A549 (cell line): ENCODE measurements at regions not wholly inside any gene's neighbourhood (a gene's known extent, or its start where the extent isn't known, plus 50 kb on each side); places are given as distances from the start of the nearest gene placed in this dataset.

Experiments used
- ATAC-seq, 2 experiments: fragments of 200-7000 bp in 1 of 2; fragments of >200 bp in 1 of 2; cut with Nextera tagmentation in 1 of 2; cut with Tn5 transposase in 1 of 2; 3 replicates each; pipeline versions ENCODE4 v1.8.0 to v1.9.1; 2018 to 2020; ENCODE audit warnings: mild to moderate bottlenecking in 1 of 2, moderate library complexity in 1 of 2
- CTCF ChIA-PET: fragments of 300-600 bp; sonication (Branson Sonifier 250); formaldehyde crosslinking; extraction: SDS; loops from one replicate; lab custom pipeline; 2021; ENCODE audit warnings: antibody characterized with exemption, inconsistent platforms; lab: Yijun Ruan, JAX
- POLR2A ChIA-PET: fragments of 350-600 bp; formaldehyde crosslinking; extraction: SDS; loops from one replicate; lab custom pipeline; 2021; ENCODE audit warnings: antibody characterized with exemption, inconsistent platforms; lab: Yijun Ruan, JAX
- DNase-seq, 2 experiments: peaks; one replicate each; pipeline versions ENCODE4 v3.0.0 to v3.0.0-alpha.2; 2011 to 2016; ENCODE audit warnings: low read depth in 1 of 2, low spot score in 1 of 2
- FAIRE-seq: peaks from 2 replicates; lab custom pipeline; 2011; peaks lifted over from hg19 to GRCh38; lab: Jason Lieb, UNC
- H3K27ac ChIP-seq, 2 experiments: fragments of >200 bp; sonication (Bioruptor Twin); formaldehyde crosslinking; 3 replicates each; pipeline ENCODE4 v1.5.1; 2016 to 2017
- H3K4me1 ChIP-seq: fragments of >200 bp; sonication (Bioruptor Twin); formaldehyde crosslinking; 3 replicates; pipeline ENCODE4 v1.6.1; 2016
- H3K4me2 ChIP-seq: fragments of >200 bp; sonication (Bioruptor Twin); formaldehyde crosslinking; 3 replicates; pipeline ENCODE4 v1.6.1; 2016
- H3K4me3 ChIP-seq: fragments of >200 bp; sonication (Bioruptor Twin); formaldehyde crosslinking; 3 replicates; pipeline ENCODE4 v1.5.1; 2016
- H3K9me3 ChIP-seq: fragments of >200 bp; sonication (Bioruptor Twin); formaldehyde crosslinking; 3 replicates; pipeline ENCODE4 v1.6.1; 2016
- EHF ChIP-seq: fragments of 250-450 bp; sonication (Bioruptor Pico); IDR thresholded peaks from 2 replicates; pipeline ENCODE4 v1.5.0; 2020; ENCODE audit warnings: mild to moderate bottlenecking
- EHMT2 ChIP-seq: fragments of 200-600 bp; sonication (generic); IDR thresholded peaks from 2 replicates; pipeline ENCODE4 v1.6.1; 2016; ENCODE audit warnings: antibody characterized with exemption, low read depth, mild to moderate bottlenecking, moderate library complexity
- FOSL2 ChIP-seq, 2 experiments: fragments of 450-650 bp in 1 of 2; fragments of >200 bp in 1 of 2; sonication (Bioruptor Twin) in 1 of 2; formaldehyde crosslinking; IDR thresholded peaks; 2 replicates each; pipeline versions ENCODE4 v1.5.0 to v1.6.1; 2016 to 2020; ENCODE audit warnings: mild to moderate bottlenecking in 1 of 2, moderate library complexity in 1 of 2
- GATA3 ChIP-seq: IDR thresholded peaks from 2 replicates; pipeline ENCODE4 v1.6.1; 2012; ENCODE audit warnings: borderline replicate concordance
- HMGXB4 ChIP-seq: fragments of 250-450 bp; sonication (Bioruptor Pico); IDR thresholded peaks from 2 replicates; pipeline ENCODE4 v1.5.0; 2021; ENCODE audit warnings: mild to moderate bottlenecking, moderate library complexity, borderline replicate concordance
- JUN ChIP-seq, 2 experiments: fragments of >200 bp; sonication (Bioruptor Twin); formaldehyde crosslinking; IDR thresholded peaks; 2 replicates in 1 of 2; 3 replicates in 1 of 2; pipeline ENCODE4 v1.6.1; 2016 to 2017
- KDM1A ChIP-seq: fragments of 200-600 bp; sonication (generic); IDR thresholded peaks from 2 replicates; pipeline ENCODE4 v1.6.1; 2016; ENCODE audit warnings: low read depth, mild to moderate bottlenecking
- KDM5A ChIP-seq: fragments of 200-600 bp; sonication (generic); IDR thresholded peaks from 2 replicates; pipeline ENCODE4 v1.6.1; 2016; ENCODE audit warnings: antibody characterized with exemption, mild to moderate bottlenecking
- MAX ChIP-seq: IDR thresholded peaks from 2 replicates; pipeline ENCODE4 v1.6.1; 2012
- NFE2L2 ChIP-seq: fragments of 150-350 bp; conservative IDR thresholded peaks from 2 replicates; pipeline ENCODE4 v1.6.1; 2014; ENCODE audit warnings: low read length
- NPAS2 ChIP-seq: fragments of 250-450 bp; sonication (Bioruptor Pico); IDR thresholded peaks from 2 replicates; pipeline ENCODE4 v1.8.0; 2022; ENCODE audit warnings: mild to moderate bottlenecking, moderate library complexity, borderline replicate concordance
- NR3C1 ChIP-seq: fragments of >200 bp; sonication (Bioruptor Twin); formaldehyde crosslinking; IDR thresholded peaks from 3 replicates; pipeline ENCODE4 v1.6.1; 2017
- POLR2A ChIP-seq: IDR thresholded peaks from 2 replicates; pipeline ENCODE4 v1.6.1; 2012; ENCODE audit warnings: mild to moderate bottlenecking, low read length
- POLR2AphosphoS2 ChIP-seq: conservative IDR thresholded peaks from 2 replicates; pipeline ENCODE4 v1.6.1; 2012; ENCODE audit warnings: low read length, improper control_type of control experiment, inconsistent platforms
- RAD21 ChIP-seq, 2 experiments: fragments of >200 bp in 1 of 2; sonication (Bioruptor Twin) in 1 of 2; formaldehyde crosslinking in 1 of 2; IDR thresholded peaks in 1 of 2; conservative IDR thresholded peaks in 1 of 2; 2 replicates in 1 of 2; 3 replicates in 1 of 2; pipeline ENCODE4 v1.6.1; 2012 to 2018; ENCODE audit warnings: inconsistent platforms in 1 of 2
- RARB ChIP-seq: fragments of 250-450 bp; sonication (Bioruptor Pico); IDR thresholded peaks from 2 replicates; pipeline ENCODE4 v1.8.0; 2021; ENCODE audit warnings: mild to moderate bottlenecking, moderate library complexity
- RCOR1 ChIP-seq: fragments of 150-350 bp; IDR thresholded peaks from 2 replicates; pipeline ENCODE4 v1.6.1; 2014; ENCODE audit warnings: antibody characterized with exemption, low read length, low read depth
- REST ChIP-seq: fragments of 200-600 bp; sonication (generic); IDR thresholded peaks from 2 replicates; pipeline ENCODE4 v1.6.1; 2016; ENCODE audit warnings: antibody characterized with exemption, mild to moderate bottlenecking, moderate library complexity
- SMC3 ChIP-seq: fragments of >200 bp; sonication (Bioruptor Twin); formaldehyde crosslinking; IDR thresholded peaks from 3 replicates; pipeline ENCODE4 v1.6.1; 2018; ENCODE audit warnings: inconsistent platforms
- SREBF2 ChIP-seq: fragments of 450-650 bp; IDR thresholded peaks from 2 replicates; pipeline ENCODE4 v1.6.1; 2014; ENCODE audit warnings: mild to moderate bottlenecking, moderate library complexity
- TFCP2L1 ChIP-seq: fragments of 250-450 bp; sonication (Bioruptor Pico); IDR thresholded peaks from 2 replicates; pipeline ENCODE4 v1.5.0; 2021; ENCODE audit warnings: mild to moderate bottlenecking
- TP53 ChIP-seq: fragments of 250-450 bp; sonication (Bioruptor Pico); IDR thresholded peaks from 2 replicates; pipeline ENCODE4 v1.5.0; 2021; ENCODE audit warnings: mild to moderate bottlenecking, moderate library complexity
- ZC3H11A ChIP-seq: fragments of 450-650 bp; IDR thresholded peaks from 2 replicates; pipeline ENCODE4 v1.6.1; 2014; ENCODE audit warnings: antibody characterized with exemption, mild to moderate bottlenecking
- ZFP36 ChIP-seq: fragments of 450-650 bp; IDR thresholded peaks from 2 replicates; pipeline ENCODE4 v1.6.1; 2014; ENCODE audit warnings: borderline replicate concordance; ENCODE audit not compliant: partially characterized antibody
- ZSCAN20 ChIP-seq: fragments of 250-450 bp; sonication (Bioruptor Pico); IDR thresholded peaks from 2 replicates; pipeline ENCODE4 v1.8.0; 2022; ENCODE audit warnings: mild to moderate bottlenecking, moderate library complexity
- WGBS: methylation state at CpG from one replicate; pipeline ENCODE4 v1.1.6; 2017; ENCODE audit errors: missing lambda C conversion rate; 5-methylcytosine and 5-hydroxymethylcytosine counted together
- TF ChIP-seq, protein P1 (sequence below): fragments of 450-650 bp; IDR thresholded peaks from 2 replicates; pipeline ENCODE4 v1.6.1; 2014; ENCODE audit warnings: antibody characterized with exemption
- TF ChIP-seq, protein P2 (sequence below): fragments of 250-450 bp; sonication (Bioruptor Pico); IDR thresholded peaks from 2 replicates; pipeline ENCODE4 v1.5.0; 2020; ENCODE audit warnings: low read depth, mild to moderate bottlenecking, moderate library complexity

- no peaks in the 10 kb centered on the region for H3K4me1 ChIP-seq
- no peak for DNase-seq
- ChIA-PET POLR2A (no interaction called here), CTCF (no interaction called here)
- TF ChIP-seq GATA3: no peak
- TF ChIP-seq NFE2L2: no peak
- no peak for TF ChIP-seq RCOR1
- no peak for TF ChIP-seq RAD21 (conservative IDR thresholded peaks at IDR 0.05 in 1 of 2, IDR thresholded peaks at IDR 0.05 in 1 of 2)
- TF ChIP-seq POLR2A: no peak
- TF ChIP-seq POLR2AphosphoS2: no peak
- no peak for TF ChIP-seq SMC3
- TF ChIP-seq TP53 (CRISPR knock-in tag): no peak
- TF ChIP-seq REST: no peak
- no peak for TF ChIP-seq TFCP2L1 (CRISPR knock-in tag)
- no peak for TF ChIP-seq HMGXB4 (CRISPR knock-in tag)
- TF ChIP-seq RARB (CRISPR knock-in tag): no peak
- no peak for TF ChIP-seq KDM5A
- no peak overlapping the region for H3K4me3 ChIP-seq
- WGBS: 39% methylated on average over 6 of the region's 6 CpGs
- no peaks in the 10 kb centered on the region for H3K9me3 ChIP-seq
- no peak for FAIRE-seq
- H3K27ac ChIP-seq: no peak overlapping the region
- no peak overlapping the region for H3K4me2 ChIP-seq
- ATAC-seq: no peak
Observed at GRCh38 chr12:63090716-63091115, 60.3 kb downstream of the AVPR1A start.

- no peak overlapping the region for H3K4me3 ChIP-seq
- no peaks in the 10 kb centered on the region for H3K4me1 ChIP-seq
- FAIRE-seq (no peak), DNase-seq (no peak), ATAC-seq (no peak)
- TF ChIP-seq KDM1A (no peak), FOSL2 (IDR thresholded peaks at IDR 0.05) (no peak), FOSL2 (CRISPR knock-in tag; IDR thresholded peaks at IDR 0.05) (no peak), ZSCAN20 (CRISPR knock-in tag) (no peak), RARB (CRISPR knock-in tag) (no peak), RAD21 (conservative IDR thresholded peaks at IDR 0.05 in 1 of 2, IDR thresholded peaks at IDR 0.05 in 1 of 2) (no peak), JUN (IDR thresholded peaks at IDR 0.05) (no peak), POLR2A (no peak), ZFP36 (no peak), SREBF2 (no peak), EHMT2 (no peak), NR3C1 (no peak), EHF (CRISPR knock-in tag) (no peak), ZC3H11A (no peak), NPAS2 (CRISPR knock-in tag) (no peak), MAX (no peak)
- TF ChIP-seq, protein P1, sequence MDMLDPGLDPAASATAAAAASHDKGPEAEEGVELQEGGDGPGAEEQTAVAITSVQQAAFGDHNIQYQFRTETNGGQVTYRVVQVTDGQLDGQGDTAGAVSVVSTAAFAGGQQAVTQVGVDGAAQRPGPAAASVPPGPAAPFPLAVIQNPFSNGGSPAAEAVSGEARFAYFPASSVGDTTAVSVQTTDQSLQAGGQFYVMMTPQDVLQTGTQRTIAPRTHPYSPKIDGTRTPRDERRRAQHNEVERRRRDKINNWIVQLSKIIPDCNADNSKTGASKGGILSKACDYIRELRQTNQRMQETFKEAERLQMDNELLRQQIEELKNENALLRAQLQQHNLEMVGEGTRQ: no peak
- TF ChIP-seq, protein P2, sequence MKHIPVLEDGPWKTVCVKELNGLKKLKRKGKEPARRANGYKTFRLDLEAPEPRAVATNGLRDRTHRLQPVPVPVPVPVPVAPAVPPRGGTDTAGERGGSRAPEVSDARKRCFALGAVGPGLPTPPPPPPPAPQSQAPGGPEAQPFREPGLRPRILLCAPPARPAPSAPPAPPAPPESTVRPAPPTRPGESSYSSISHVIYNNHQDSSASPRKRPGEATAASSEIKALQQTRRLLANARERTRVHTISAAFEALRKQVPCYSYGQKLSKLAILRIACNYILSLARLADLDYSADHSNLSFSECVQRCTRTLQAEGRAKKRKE (CRISPR knock-in tag): no peak
- no peaks in the 10 kb centered on the region for H3K9me3 ChIP-seq
- 61% methylated on average over 7 of the region's 7 CpGs for WGBS
- ChIA-PET CTCF (interaction anchor here (1.1 kb wide), 1 partner anchor 17 kb away, joined by 3 read pairs; no protein-coding TSS in a partner anchor), POLR2A (no interaction called here)
- no peak overlapping the region for H3K4me2 ChIP-seq
- H3K27ac ChIP-seq: no peak overlapping the region
Observed at GRCh38 chr12:63086149-63086915, 64.7 kb downstream of the AVPR1A start.
